ENCODE measurements at regions not wholly inside any gene's neighbourhood (a gene's known extent, or its start where the extent isn't known, plus 50 kb on each side); places are given as distances from the start of the nearest gene placed in this dataset.

DNA sequence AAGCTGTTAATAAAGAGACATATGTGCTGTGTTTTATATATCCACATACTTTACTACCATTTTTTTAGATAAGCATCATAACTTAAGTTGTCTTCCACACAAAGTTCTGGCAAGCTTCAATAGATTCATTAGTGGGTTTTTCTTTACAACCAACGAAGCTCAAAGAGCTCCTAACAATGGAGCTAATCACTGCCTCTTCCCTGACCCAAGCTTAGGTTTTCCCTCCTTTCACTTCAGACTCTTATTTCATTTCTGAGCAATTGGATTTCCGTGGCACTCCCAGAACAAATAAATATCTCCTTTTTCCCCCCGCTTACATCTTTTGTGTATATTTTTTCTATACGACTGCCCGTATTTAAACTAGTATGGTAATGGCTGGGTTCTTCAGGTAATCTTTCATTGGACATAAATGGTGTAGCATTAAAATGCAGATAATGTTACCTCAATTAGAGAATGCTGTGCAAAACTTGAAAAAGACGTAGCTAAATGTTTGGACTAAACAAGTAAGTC, 275.5 kb upstream of the TMEM161B start:
- DNase-seq (ENCODE audit: low read depth in 3 of 3) = no peak

DNA sequence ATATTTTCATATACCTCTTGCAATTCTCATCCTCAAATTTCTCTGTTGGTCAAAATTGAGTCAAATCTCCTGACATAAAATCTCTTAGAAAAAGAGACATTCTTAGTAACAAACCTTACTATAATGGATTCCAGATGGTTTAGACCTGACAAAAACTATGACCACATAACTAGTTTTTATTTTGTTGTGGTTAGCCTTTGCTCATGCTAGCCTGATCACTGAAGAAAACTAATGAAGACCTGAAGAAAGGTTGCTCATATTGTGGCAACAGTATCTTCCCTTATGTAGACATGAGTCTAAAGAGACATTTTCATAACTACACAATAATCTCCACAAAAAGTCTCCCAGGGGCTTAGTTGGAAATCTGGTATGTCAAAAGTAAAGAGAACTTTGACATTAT, 274.1 kb upstream of the TMEM161B start:
- DNase-seq (ENCODE audit: low read depth in 3 of 3) = no peak

- no peak for DNase-seq (ENCODE audit: low read depth in 3 of 3)
Observed at GRCh38 chr5:88540471-88541115, 271.9 kb upstream of the TMEM161B start.

DNA sequence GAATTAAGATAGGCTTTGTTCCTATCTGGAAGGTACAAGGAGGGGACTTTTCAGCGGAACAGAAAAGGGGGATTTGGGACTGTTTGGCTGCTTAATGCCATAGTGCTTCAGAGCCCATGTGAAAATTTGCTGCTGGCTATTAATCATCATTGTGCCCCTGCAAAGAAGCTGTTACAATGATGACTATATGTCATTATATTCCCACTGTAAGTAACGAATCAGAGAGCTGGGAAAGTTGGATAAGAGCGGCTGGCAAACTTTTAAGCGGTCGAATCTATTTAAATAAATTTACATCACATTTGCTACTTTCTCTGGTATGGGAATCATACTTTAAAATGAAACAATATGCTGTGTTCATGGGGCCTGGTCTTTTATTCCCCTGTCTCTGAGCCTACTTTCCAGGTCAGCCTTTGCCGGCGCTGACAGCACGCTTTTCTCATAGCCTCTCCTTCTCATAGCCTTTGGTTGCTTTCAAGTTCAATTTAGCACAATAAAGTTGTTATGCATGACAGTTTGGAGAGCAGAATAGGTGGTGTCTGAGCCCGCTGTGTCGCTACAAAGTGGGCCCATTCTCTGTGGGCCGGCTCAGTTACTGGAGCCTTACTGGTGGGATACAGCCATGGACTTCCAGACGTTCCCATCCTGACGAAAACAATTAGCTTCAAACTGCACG, 271.2 kb upstream of the TMEM161B start:
- DNase-seq (ENCODE audit: low read depth in 3 of 3) = no peak

- DNase-seq (ENCODE audit: low read depth in 3 of 3) = no peak
Observed at GRCh38 chr5:88539026-88539425, 270.4 kb upstream of the TMEM161B start.

DNA sequence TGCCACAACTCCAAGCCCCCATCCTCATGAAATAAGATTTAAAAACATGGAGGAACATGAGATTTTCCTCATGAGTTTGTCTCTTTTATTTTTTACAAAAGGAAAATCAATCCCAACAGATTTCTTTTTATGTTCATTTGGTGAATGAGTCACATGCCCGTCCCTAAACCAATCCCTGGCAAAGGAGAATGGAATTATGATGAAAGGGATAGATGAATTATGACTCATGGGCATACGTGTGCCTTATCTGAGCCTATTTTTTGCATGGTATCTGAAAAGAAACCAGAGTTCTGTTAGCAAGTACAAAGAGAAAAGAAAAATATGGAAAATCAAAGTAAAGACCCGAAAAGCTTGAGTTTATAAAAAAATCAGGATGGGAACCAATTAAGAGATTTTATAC, 267.5 kb upstream of the TMEM161B start:
- no peak for DNase-seq (ENCODE audit: low read depth in 3 of 3)

- DNase-seq (ENCODE audit: low read depth in 3 of 3) = no peak
Observed at GRCh38 chr5:88524941-88525340, 256.3 kb upstream of the TMEM161B start.

- no peak for DNase-seq (ENCODE audit: low read depth in 3 of 3)
Observed at GRCh38 chr5:88519066-88519465, 250.4 kb upstream of the TMEM161B start.

GRCh38 chr5:88518131-88519016, 249.7 kb upstream of the TMEM161B start:
- DNase-seq (ENCODE audit: low read depth in 3 of 3) = no peak

GRCh38 chr5:88515881-88516819, 247.5 kb upstream of the TMEM161B start:
- no peak for DNase-seq (ENCODE audit: low read depth in 3 of 3)

GRCh38 chr5:88515068-88515467, 246.4 kb upstream of the TMEM161B start:
- no peak for DNase-seq (ENCODE audit: low read depth in 3 of 3)

DNA sequence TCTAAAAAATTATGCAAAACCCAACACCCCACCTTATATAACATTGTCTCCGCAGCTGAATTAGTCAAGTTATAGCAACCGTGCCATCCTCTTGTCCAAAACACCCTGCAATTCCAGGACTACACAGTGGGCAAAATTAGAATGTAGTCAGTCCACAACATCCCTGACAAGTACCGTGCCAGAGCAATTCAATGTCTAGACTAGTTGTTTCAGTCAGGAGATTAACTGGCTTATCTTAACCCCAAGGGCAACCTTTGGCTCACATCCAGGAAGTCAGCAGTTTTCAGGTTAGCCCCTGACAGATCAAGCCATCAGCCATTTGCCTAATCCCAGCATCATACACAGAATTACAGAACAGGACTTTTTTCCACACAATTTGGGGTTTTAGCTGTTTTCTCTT, 240.8 kb upstream of the TMEM161B start:
- no peak for DNase-seq (ENCODE audit: low read depth in 3 of 3)

DNA sequence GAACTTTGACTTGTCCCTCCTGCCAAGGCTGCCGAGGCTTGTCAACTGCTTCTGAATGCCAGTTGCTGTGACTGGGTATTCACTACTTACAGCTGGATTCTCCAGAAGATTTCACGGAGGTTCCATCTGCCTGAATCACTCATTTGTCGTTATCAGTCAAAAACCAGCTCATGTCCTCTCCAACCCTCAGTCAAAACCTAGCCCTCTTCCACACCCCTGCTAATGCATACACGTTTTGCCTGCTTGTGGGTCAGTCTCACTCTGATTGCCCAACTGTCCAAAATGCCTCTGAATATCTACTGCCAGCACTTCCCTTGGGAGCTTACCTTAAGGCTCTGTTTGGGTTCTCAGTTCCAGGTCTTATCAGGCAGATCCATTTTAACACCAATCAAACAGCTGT, 238.6 kb upstream of the TMEM161B start:
- no peak for DNase-seq (ENCODE audit: low read depth in 3 of 3)

GRCh38 chr5:88503406-88503805, 234.8 kb upstream of the TMEM161B start:
- DNase-seq (ENCODE audit: low read depth in 3 of 3) = no peak

DNA sequence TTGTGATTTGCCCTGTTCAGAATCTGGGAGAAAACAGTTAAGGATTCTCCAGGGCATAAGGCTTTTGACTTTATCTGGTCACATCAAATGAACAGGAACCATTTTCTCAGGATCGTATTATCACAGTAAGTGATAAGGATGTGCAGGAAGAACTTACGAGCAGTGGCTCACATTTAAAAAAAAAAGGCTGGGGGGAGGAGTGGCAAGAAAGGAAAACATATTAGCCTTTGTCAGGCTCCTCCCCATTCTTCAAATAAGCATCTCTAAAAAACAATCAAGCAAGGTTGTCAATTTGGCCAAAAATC, 234.3 kb upstream of the TMEM161B start:
- no peak for DNase-seq (ENCODE audit: low read depth in 3 of 3)

DNA sequence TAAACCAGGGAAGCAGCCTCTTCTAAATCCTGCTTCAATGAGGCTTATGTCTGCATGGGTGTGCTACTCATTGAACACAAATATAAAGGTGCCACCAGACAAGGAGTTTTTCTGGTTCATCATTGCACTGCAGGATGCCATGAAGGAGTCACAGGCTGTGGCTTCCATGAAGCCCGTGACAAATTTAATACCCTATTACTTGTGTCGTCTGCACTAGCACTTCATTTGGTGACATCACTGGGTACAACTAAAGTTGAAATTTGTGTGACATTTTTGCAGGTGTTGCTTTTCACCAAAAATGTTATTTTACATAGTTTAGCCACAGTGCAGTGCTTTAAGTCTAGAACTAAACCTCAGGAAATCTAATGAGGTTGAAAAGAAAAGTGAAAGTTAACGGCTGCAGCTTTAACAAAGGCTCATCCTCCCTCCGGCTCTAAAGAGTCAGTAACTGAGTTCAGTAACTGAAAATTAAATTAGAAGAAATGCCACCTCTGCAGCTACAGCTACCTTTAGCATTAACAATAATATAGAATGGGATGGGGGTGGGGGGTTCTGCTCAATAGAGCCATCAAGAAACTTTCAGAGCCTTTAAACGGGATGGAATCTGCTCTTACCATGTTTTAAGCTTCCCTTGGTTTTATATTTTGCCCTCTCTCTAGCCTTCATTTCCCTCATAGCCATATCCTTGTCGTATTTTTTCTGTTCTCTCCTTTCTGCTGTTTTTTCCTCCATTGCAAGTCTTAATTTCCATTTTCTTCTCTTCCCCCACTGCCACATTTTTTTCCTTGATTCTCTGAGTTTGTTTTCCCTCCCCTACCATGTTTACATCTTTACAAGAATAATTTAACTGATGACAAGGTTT, 233.8 kb upstream of the TMEM161B start:
- peak in 1 of 3 donors; percentile 8 for DNase-seq (ENCODE audit: low read depth in 3 of 3)

GRCh38 chr5:88495810-88496209, 227.2 kb upstream of the TMEM161B start:
- no peak for DNase-seq (ENCODE audit: low read depth in 3 of 3)

DNA sequence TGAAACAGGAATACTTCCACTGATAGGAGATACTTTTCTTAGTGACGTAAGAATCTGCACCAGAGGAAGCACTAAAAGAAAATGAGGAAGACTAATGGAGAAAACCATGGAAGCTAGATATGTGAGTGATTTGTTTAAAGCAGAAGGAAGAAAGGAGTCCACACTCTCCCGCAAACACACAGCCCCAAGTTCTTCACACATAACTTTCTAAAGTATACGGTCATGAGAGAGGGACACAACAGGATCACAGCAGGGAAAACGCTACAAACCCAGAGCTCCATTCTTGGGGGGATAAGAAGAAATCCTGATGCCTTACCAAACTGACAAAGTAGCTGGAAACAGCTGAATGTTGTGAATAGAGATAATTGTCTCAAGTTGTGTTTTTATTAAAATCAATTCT, 222.2 kb upstream of the TMEM161B start:
- DNase-seq (ENCODE audit: low read depth in 3 of 3) = no peak

- DNase-seq (ENCODE audit: low read depth in 3 of 3) = no peak
Observed at GRCh38 chr5:88489364-88489763, 220.7 kb upstream of the TMEM161B start.

GRCh38 chr5:88488561-88488960, 219.9 kb upstream of the TMEM161B start:
- DNase-seq (ENCODE audit: low read depth in 3 of 3) = no peak

DNA sequence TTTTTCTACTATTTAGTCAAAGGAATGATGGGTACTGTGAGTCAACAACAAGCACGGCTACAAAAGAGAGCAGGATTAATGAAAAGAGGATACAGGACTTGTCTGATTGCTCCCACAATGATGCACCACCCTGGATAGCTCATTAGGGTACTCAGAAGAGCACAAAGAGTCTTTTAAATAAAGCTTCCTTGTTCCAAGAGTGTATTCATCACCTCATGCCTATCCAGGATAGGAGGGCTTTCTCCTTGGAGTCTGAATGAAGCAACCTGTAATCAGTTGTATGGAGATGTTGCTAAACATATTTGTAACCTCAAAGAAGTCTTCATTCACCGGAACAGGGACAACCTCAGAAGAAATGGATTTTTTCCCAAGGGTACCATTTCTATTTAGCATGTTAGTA, 219.5 kb upstream of the TMEM161B start:
- DNase-seq (ENCODE audit: low read depth in 3 of 3) = no peak

All from stimulated activated CD4-positive, alpha-beta T cell treated with anti-CD3 and anti-CD28 coated beads, TNF-alpha, amount 100 ng/mL, for 48 hours (primary cell).